ES-I3 (cell line): ENCODE measurements at regions not wholly inside any gene's neighbourhood (a gene's known extent, or its start where the extent isn't known, plus 50 kb on each side); places are given as distances from the start of the nearest gene placed in this dataset.
A peak's percentile ranks its signal among the peaks of the same experiment; 100 is the strongest.

Experiments used
- H3K36me3 ChIP-seq: 2 replicates; pipeline ENCODE4 v1.6.1; 2013; ENCODE audit warnings: mild to moderate bottlenecking, low read length, control low read depth, moderate library complexity; ENCODE audit not compliant: insufficient read depth
- H3K4me1 ChIP-seq: 2 replicates; pipeline ENCODE4 v1.6.1; 2013; ENCODE audit warnings: mild to moderate bottlenecking, control low read depth, low read length; ENCODE audit not compliant: insufficient read depth
- H3K9ac ChIP-seq: 2 replicates; pipeline ENCODE4 v1.6.1; 2013; ENCODE audit warnings: low read depth, mild to moderate bottlenecking, low read length, moderate library complexity
- H3K9me3 ChIP-seq: 2 replicates; pipeline ENCODE4 v1.6.1; 2013; ENCODE audit warnings: mild to moderate bottlenecking, low read length, moderate library complexity; ENCODE audit not compliant: control insufficient read depth, insufficient read depth

DNA sequence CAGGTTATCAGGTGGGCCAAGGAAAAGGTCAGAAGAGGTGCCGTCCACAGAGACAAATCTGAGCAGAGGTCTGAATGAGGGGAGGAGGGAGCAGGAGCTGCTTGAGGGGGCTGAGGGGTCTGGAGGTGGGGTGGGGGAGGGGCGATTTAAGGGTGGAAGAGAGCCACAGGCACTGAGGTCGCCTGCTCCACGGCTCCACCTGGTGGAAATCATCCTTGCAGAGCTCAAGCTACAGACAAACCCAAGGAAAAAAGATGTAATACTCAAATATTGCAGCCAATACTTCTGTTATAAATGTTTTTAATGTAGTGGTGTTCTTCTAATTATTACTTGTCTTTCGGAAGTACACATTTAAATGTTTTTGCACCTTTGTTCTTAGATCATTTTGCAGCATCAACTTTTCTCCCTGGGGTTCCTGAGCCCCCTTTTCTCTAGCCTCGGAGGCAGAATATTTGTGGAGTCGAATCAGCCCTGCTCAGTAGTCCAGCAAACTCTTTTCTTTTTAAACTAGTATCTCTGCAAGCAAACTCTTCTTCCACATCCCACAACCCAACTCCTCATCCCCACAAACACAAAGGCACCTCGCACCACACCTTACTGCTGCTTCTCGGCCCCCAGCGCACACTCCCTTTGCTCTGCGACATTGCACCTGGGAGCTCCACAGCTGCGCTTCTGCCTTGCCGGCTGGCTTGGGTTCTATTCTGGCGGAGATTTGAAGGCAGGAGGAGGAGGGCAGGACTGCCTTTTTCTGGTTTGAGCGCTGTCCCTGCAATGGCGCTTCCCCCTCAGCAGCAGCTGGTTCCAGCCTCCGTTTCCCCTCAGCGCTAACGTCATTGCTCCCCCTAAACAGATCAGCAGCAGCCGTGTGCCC is 51.0 kb upstream of the TFAP2A start:
- H3K9ac ChIP-seq = peak overlapping the region; percentile 25; the same call in 1 of the 2 replicates
- peaks cover 13% of the 10 kb centered on the region; the same call in 1 of the 2 replicates for H3K4me1 ChIP-seq
- no peaks in the 10 kb centered on the region for H3K36me3 ChIP-seq

More for the DNA sequence above, 51.0 kb upstream of the TFAP2A start:
- H3K9me3 ChIP-seq = no peaks in the 10 kb centered on the region
